NCI-H226 (cell line): ENCODE measurements at regions not wholly inside any gene's neighbourhood (a gene's known extent, or its start where the extent isn't known, plus 50 kb on each side); places are given as distances from the start of the nearest gene placed in this dataset.
"Not testable (repeated sequence)": the region's sequence is repeated elsewhere in the genome, so short reads cannot be mapped to it uniquely, and the experiment has no call there.

Experiments
- DNase-seq: peaks from one replicate; pipeline ENCODE4 v3.0.0-alpha.2; 2015

GRCh38 chr17:70527364-70527888 is 358.1 kb downstream of the KCNJ2 start:
- no peak for DNase-seq

- no peak for DNase-seq
Observed at GRCh38 chr17:70533427-70533826, 364.1 kb downstream of the KCNJ2 start.

- no peak for DNase-seq
Observed at GRCh38 chr17:70535986-70536385, 366.7 kb downstream of the KCNJ2 start.

- no peak for DNase-seq
Observed at GRCh38 chr17:70539132-70539924, 370.0 kb downstream of the KCNJ2 start.

- no peak for DNase-seq
Observed at GRCh38 chr17:70542876-70543275, 373.5 kb downstream of the KCNJ2 start.

- DNase-seq = no peak
Observed at GRCh38 chr17:70544317-70544716, 375.0 kb downstream of the KCNJ2 start.

GRCh38 chr17:70552230-70552981 is 383.1 kb downstream of the KCNJ2 start:
- no peak for DNase-seq

GRCh38 chr17:70552982-70553334 is 383.6 kb downstream of the KCNJ2 start:
- DNase-seq = no peak

GRCh38 chr17:70555723-70556122 is 386.4 kb downstream of the KCNJ2 start:
- no peak for DNase-seq

- no peak for DNase-seq
Observed at GRCh38 chr17:70558821-70559220, 389.5 kb downstream of the KCNJ2 start.

GRCh38 chr17:70560471-70560870 is 391.1 kb downstream of the KCNJ2 start:
- no peak for DNase-seq

GRCh38 chr17:70562137-70562536 is 392.8 kb downstream of the KCNJ2 start:
- no peak for DNase-seq

- DNase-seq = no peak
Observed at GRCh38 chr17:70563281-70563820, 394.0 kb downstream of the KCNJ2 start.

GRCh38 chr17:70564006-70564620 is 394.8 kb downstream of the KCNJ2 start:
- no peak for DNase-seq

GRCh38 chr17:70569128-70569527 is 399.8 kb downstream of the KCNJ2 start:
- no peak for DNase-seq

GRCh38 chr17:70577456-70577855 is 408.1 kb downstream of the KCNJ2 start:
- DNase-seq = no peak

- no peak for DNase-seq
Observed at GRCh38 chr17:70581459-70581858, 412.1 kb downstream of the KCNJ2 start.

- DNase-seq = no peak
Observed at GRCh38 chr17:70582777-70583176, 413.4 kb downstream of the KCNJ2 start.

GRCh38 chr17:70584255-70584654 is 414.9 kb downstream of the KCNJ2 start:
- no peak for DNase-seq

GRCh38 chr17:70588003-70588402 is 418.7 kb downstream of the KCNJ2 start:
- no peak for DNase-seq

- no peak for DNase-seq
Observed at GRCh38 chr17:70597774-70598173, 428.4 kb downstream of the KCNJ2 start.

- no peak for DNase-seq
Observed at GRCh38 chr17:70599198-70599597, 429.9 kb downstream of the KCNJ2 start.

GRCh38 chr17:70599945-70600344 is 430.6 kb downstream of the KCNJ2 start:
- DNase-seq = not testable (repeated sequence)
